Retina (tissue), 1 donor: ENCODE measurements at regions not wholly inside any gene's neighbourhood (a gene's known extent, or its start where the extent isn't known, plus 50 kb on each side); places are given as distances from the start of the nearest gene placed in this dataset.
A peak's percentile ranks its signal among the peaks of the same experiment; 100 is the strongest.
"Not testable (repeated sequence)": the region's sequence is repeated elsewhere in the genome, so short reads cannot be mapped to it uniquely, and the experiment has no call there.

Experiments used
- DNase-seq: peaks from one replicate; pipeline ENCODE4 v3.0.0-alpha.2; 2016

GRCh38 chr2:88865801-88866371 lies 174.4 kb downstream of the RPIA start:
- no peak for DNase-seq

GRCh38 chr2:88866756-88867155 lies 175.3 kb downstream of the RPIA start:
- DNase-seq: no peak

- no peak for DNase-seq
These were observed 177.4 kb downstream of the RPIA start for GRCh38 chr2:88868861-88869260.

- DNase-seq: no peak
These were observed 178.9 kb downstream of the RPIA start for GRCh38 chr2:88870267-88870839.

GRCh38 chr2:88871336-88871735 lies 179.9 kb downstream of the RPIA start:
- no peak for DNase-seq

- DNase-seq: no peak
These were observed 182.1 kb downstream of the RPIA start for GRCh38 chr2:88873620-88874019.

GRCh38 chr2:88874063-88874657 lies 182.7 kb downstream of the RPIA start:
- DNase-seq: peak; percentile 45

GRCh38 chr2:88875736-88876135 lies 184.3 kb downstream of the RPIA start:
- no peak for DNase-seq

- DNase-seq: peak; percentile 59
These were observed 189.0 kb downstream of the RPIA start for GRCh38 chr2:88880441-88880953.

GRCh38 chr2:88885275-88885674 lies 193.8 kb downstream of the RPIA start:
- DNase-seq: no peak

- DNase-seq: no peak
These were observed 194.4 kb downstream of the RPIA start for GRCh38 chr2:88885679-88886416.

- not testable (repeated sequence) for DNase-seq
These were observed 196.0 kb downstream of the RPIA start for GRCh38 chr2:88887466-88887865.

- DNase-seq: no peak
These were observed 200.7 kb downstream of the RPIA start for GRCh38 chr2:88892207-88892606.

- DNase-seq: no peak
These were observed 201.3 kb downstream of the RPIA start for GRCh38 chr2:88892788-88893187.

- no peak for DNase-seq
These were observed 205.5 kb downstream of the RPIA start for GRCh38 chr2:88896971-88897370.

GRCh38 chr2:88897715-88898114 lies 206.2 kb downstream of the RPIA start:
- no peak for DNase-seq

- DNase-seq: peak; percentile 22
These were observed 212.4 kb downstream of the RPIA start for GRCh38 chr2:88903749-88904353.

- no peak for DNase-seq
These were observed 221.8 kb downstream of the RPIA start for GRCh38 chr2:88913280-88913679.

GRCh38 chr2:88919087-88919738 lies 227.7 kb downstream of the RPIA start:
- DNase-seq: no peak

GRCh38 chr2:88920399-88920798 lies 228.9 kb downstream of the RPIA start:
- not testable (repeated sequence) for DNase-seq

GRCh38 chr2:88924533-88924932 lies 233.1 kb downstream of the RPIA start:
- DNase-seq: no peak

GRCh38 chr2:88925770-88926462 lies 234.4 kb downstream of the RPIA start:
- DNase-seq: no peak
